ENCODE measurements at regions not wholly inside any gene's neighbourhood (a gene's known extent, or its start where the extent isn't known, plus 50 kb on each side); places are given as distances from the start of the nearest gene placed in this dataset.

DNA sequence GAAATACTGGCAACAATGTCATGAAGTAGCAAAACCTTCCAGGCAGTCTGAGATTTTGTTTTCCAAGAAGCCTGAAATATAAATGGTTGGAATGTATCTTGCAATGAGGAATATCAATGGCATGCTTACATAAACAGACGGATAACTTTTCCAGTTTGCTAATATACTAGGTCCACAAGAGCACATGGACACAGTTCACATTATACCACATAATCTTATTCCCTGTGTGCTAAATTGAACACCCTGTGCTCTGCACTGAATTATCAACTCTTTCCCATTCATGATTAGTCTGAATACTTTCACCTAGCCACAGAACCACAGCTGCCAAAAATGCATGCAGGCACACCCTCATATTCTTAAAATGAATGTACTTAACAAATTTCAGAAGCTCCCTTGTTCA, 274.3 kb downstream of the COL12A1 start (continued):
- TF ChIP-seq, protein P1, sequence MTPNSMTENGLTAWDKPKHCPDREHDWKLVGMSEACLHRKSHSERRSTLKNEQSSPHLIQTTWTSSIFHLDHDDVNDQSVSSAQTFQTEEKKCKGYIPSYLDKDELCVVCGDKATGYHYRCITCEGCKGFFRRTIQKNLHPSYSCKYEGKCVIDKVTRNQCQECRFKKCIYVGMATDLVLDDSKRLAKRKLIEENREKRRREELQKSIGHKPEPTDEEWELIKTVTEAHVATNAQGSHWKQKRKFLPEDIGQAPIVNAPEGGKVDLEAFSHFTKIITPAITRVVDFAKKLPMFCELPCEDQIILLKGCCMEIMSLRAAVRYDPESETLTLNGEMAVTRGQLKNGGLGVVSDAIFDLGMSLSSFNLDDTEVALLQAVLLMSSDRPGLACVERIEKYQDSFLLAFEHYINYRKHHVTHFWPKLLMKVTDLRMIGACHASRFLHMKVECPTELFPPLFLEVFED (CRISPR knock-in tag; conservative IDR thresholded peaks at IDR 0.05), result no peak
- TF ChIP-seq ZNF282 (CRISPR knock-in tag; IDR thresholded peaks at IDR 0.05), result no peak
- no peak for TF ChIP-seq ZNF584 (CRISPR knock-in tag; IDR thresholded peaks at IDR 0.05; ENCODE audit: low read depth)
- TF ChIP-seq, protein P2, sequence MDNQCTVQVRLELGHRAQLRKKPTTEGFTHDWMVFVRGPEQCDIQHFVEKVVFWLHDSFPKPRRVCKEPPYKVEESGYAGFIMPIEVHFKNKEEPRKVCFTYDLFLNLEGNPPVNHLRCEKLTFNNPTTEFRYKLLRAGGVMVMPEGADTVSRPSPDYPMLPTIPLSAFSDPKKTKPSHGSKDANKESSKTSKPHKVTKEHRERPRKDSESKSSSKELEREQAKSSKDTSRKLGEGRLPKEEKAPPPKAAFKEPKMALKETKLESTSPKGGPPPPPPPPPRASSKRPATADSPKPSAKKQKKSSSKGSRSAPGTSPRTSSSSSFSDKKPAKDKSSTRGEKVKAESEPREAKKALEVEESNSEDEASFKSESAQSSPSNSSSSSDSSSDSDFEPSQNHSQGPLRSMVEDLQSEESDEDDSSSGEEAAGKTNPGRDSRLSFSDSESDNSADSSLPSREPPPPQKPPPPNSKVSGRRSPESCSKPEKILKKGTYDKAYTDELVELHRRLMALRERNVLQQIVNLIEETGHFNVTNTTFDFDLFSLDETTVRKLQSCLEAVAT (IDR thresholded peaks at IDR 0.05), result no peak
- no peak for TF ChIP-seq CREM (IDR thresholded peaks at IDR 0.05; ENCODE audit: low read depth)

DNA sequence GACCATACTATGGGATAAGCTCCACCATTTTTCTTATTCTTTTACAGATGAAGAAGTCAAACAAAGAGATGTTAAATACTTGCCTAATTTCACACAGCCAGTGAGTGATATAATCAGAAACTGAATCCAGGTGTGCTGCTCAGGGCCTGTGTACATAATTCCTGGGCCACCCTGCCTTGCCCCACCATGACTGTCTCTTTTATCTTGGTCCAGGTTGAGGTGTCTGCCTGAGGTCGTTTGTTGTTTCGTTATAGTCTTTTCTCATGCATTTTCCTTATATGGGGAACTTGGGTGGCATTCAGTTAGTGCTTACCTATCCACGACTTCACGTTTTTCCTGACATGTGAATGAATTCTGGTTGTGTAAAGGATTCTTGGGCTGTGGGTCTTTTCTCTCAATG, 277.6 kb downstream of the COL12A1 start:
- FAIRE-seq, result no peak
- Histone ChIP-seq H3K79me2 (ENCODE audit: control insufficient read depth, insufficient read depth, low read length) (no peaks in the 10 kb centered on the region), H3K27me3 (ENCODE audit: control insufficient read depth in 2 of 2, insufficient read depth in 2 of 2, low read length in 2 of 2) (no peaks in the 10 kb centered on the region), H2AFZ (ENCODE audit: low read depth, low read length) (no peak overlapping the region), H3K36me3 (ENCODE audit: control insufficient read depth, insufficient read depth, low read length) (no peaks in the 10 kb centered on the region), H3K9me3 (replicated peaks; ENCODE audit: control insufficient read depth, insufficient read depth, low read depth, low read length) (no peaks in the 10 kb centered on the region), H3K27ac (ENCODE audit: extremely low read depth, low read depth, low read length) (no peak overlapping the region), H3K9me1 (ENCODE audit: control insufficient read depth, insufficient read depth, low read length) (no peaks in the 10 kb centered on the region), H3K4me1 (replicated peaks in 1 of 2; ENCODE audit: control insufficient read depth in 2 of 2, insufficient read depth in 2 of 2, low read length in 2 of 2) (no peaks in the 10 kb centered on the region), H3K9ac (ENCODE audit: insufficient read depth in 1 of 2, low read depth in 2 of 2, low read length in 2 of 2) (no peak overlapping the region), H4K20me1 (replicated peaks; ENCODE audit: control insufficient read depth, insufficient read depth, low read length) (no peaks in the 10 kb centered on the region), H3K4me3 (no peak overlapping the region), H3K4me2 (ENCODE audit: insufficient read depth, low read length) (no peak overlapping the region)
- no peak for ATAC-seq
- intact Hi-C loops (cut with micrococcal nuclease) (no loop called here), in situ Hi-C loops (cut with MboI) (no loop called here)
- BruUV-seq (replicated peaks), result no TSS peak
- WGBS (ENCODE audit: insufficient coverage, low coverage, missing lambda C conversion rate), result 0% methylated on average over 4 of the region's 4 CpGs
- CTCF ChIA-PET (ENCODE audit: low intra/inter-chr PET ratio), result no interaction called here
- POLR2A ChIA-PET, result no interaction called here
- DNase-seq (ENCODE audit: extremely low read depth in 1 of 4, low spot score in 3 of 4), result no peak
- TF ChIP-seq, protein P3, sequence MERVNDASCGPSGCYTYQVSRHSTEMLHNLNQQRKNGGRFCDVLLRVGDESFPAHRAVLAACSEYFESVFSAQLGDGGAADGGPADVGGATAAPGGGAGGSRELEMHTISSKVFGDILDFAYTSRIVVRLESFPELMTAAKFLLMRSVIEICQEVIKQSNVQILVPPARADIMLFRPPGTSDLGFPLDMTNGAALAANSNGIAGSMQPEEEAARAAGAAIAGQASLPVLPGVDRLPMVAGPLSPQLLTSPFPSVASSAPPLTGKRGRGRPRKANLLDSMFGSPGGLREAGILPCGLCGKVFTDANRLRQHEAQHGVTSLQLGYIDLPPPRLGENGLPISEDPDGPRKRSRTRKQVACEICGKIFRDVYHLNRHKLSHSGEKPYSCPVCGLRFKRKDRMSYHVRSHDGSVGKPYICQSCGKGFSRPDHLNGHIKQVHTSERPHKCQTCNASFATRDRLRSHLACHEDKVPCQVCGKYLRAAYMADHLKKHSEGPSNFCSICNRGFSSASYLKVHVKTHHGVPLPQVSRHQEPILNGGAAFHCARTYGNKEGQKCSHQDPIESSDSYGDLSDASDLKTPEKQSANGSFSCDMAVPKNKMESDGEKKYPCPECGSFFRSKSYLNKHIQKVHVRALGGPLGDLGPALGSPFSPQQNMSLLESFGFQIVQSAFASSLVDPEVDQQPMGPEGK (CRISPR knock-in tag; IDR thresholded peaks at IDR 0.05; ENCODE audit: borderline replicate concordance), result no peak
- TF ChIP-seq HDAC1 (IDR thresholded peaks at IDR 0.05) (no peak), ZNF274 (IDR thresholded peaks at IDR 0.05; ENCODE audit: borderline replicate concordance, low read depth, low read length) (no peak), RBM17 (IDR thresholded peaks at IDR 0.05; ENCODE audit: borderline replicate concordance, low read depth, low read length) (no peak), ZNF134 (CRISPR knock-in tag; conservative IDR thresholded peaks at IDR 0.05) (no peak), EZH2 (IDR thresholded peaks at IDR 0.05; ENCODE audit: borderline replicate concordance, low read depth, low read length) (no peak), SNIP1 (IDR thresholded peaks at IDR 0.05; ENCODE audit: low read depth) (no peak), ZNF644 (tag; IDR thresholded peaks at IDR 0.05; ENCODE audit: low read depth) (no peak), DMBX1 (CRISPR knock-in tag; IDR thresholded peaks at IDR 0.05; ENCODE audit: borderline replicate concordance) (no peak), SREBF1 (IDR thresholded peaks at IDR 0.05; ENCODE audit: borderline replicate concordance, low read depth, low read length) (no peak)

Data from K562 (cell line).